D721Med (cell line): ENCODE measurements at regions not wholly inside any gene's neighbourhood (a gene's known extent, or its start where the extent isn't known, plus 50 kb on each side); places are given as distances from the start of the nearest gene placed in this dataset.

Source experiments
- DNase-seq: peaks from one replicate; pipeline ENCODE4 v3.0.0; 2011; ENCODE audit warnings: low spot score; ENCODE audit not compliant: insufficient read length
- FAIRE-seq: peaks from 2 replicates; lab custom pipeline; 2011; peaks lifted over from hg19 to GRCh38; lab: Jason Lieb, UNC
- CTCF ChIP-seq: IDR thresholded peaks from 2 replicates; pipeline ENCODE4 v1.5.1; 2012; ENCODE audit warnings: mild to moderate bottlenecking, control low read depth; ENCODE audit not compliant: insufficient read depth; ENCODE audit errors: missing control alignments

GRCh38 chr4:8796096-8796495 is 75.5 kb downstream of the HMX1 start:
- no peak for TF ChIP-seq CTCF
- FAIRE-seq (no peak), DNase-seq (no peak)

GRCh38 chr4:8795140-8795539 is 76.5 kb downstream of the HMX1 start:
- DNase-seq (no peak), FAIRE-seq (no peak)
- no peak for TF ChIP-seq CTCF

GRCh38 chr4:8794491-8794890 is 77.1 kb downstream of the HMX1 start:
- no peak for FAIRE-seq

GRCh38 chr4:8793571-8794160 is 78.0 kb downstream of the HMX1 start:
- FAIRE-seq (no peak), DNase-seq (no peak)
- TF ChIP-seq CTCF = no peak

More at GRCh38 chr4:8794491-8794890, 77.1 kb downstream of the HMX1 start:
- no peak for TF ChIP-seq CTCF
- DNase-seq = no peak

GRCh38 chr4:8792491-8792890 is 79.1 kb downstream of the HMX1 start:
- TF ChIP-seq CTCF = no peak
- FAIRE-seq (no peak), DNase-seq (no peak)

- no peak for FAIRE-seq
- no peak for TF ChIP-seq CTCF
- DNase-seq = no peak
Observed at GRCh38 chr4:8791609-8792008, 80.0 kb downstream of the HMX1 start.

- FAIRE-seq (no peak), DNase-seq (no peak)
- no peak for TF ChIP-seq CTCF
Observed at GRCh38 chr4:8790749-8791148, 80.9 kb downstream of the HMX1 start.
